Caco-2 (cell line): ENCODE measurements at regions not wholly inside any gene's neighbourhood (a gene's known extent, or its start where the extent isn't known, plus 50 kb on each side); places are given as distances from the start of the nearest gene placed in this dataset.
"Not testable (repeated sequence)": the region's sequence is repeated elsewhere in the genome, so short reads cannot be mapped to it uniquely, and the experiment has no call there.

ENCODE experiments used
- BruUV-seq: library from RNA; stranded (reverse); fragments of 400-500 nt; replicated peaks from 2 replicates; lab custom pipeline; 2021; lab: Mats Ljungman, UMichigan
- CTCF ChIA-PET: fragments of 300-600 bp; sonication (Branson Sonifier 250); formaldehyde crosslinking; loops from one replicate; lab custom pipeline; 2022; ENCODE audit warnings: antibody characterized with exemption; lab: Charles Lee
- POLR2A ChIA-PET: fragments of 300-600 bp; sonication (Branson Sonifier 250); formaldehyde crosslinking; loops from one replicate; lab custom pipeline; 2022; ENCODE audit warnings: antibody characterized with exemption; lab: Charles Lee
- DNase-seq, 2 experiments: peaks; one replicate each; pipeline versions ENCODE4 v3.0.0 to v3.0.0-alpha.2; 2020 to 2022
- H3K27me3 ChIP-seq: replicated peaks from 2 replicates; pipeline ENCODE4 v1.6.0; 2011; ENCODE audit warnings: low read length; ENCODE audit not compliant: control insufficient read depth, insufficient read depth
- H3K36me3 ChIP-seq: 2 replicates; pipeline ENCODE4 v1.5.1; 2011; ENCODE audit warnings: low read length; ENCODE audit not compliant: control insufficient read depth, insufficient read depth
- H3K4me1 ChIP-seq: fragments of 250-450 bp; sonication (Bioruptor Pico); 2 replicates; pipeline ENCODE4 v1.5.1; 2020; ENCODE audit warnings: mild to moderate bottlenecking
- H3K4me3 ChIP-seq: 2 replicates; pipeline ENCODE4 v1.5.1; 2011; ENCODE audit warnings: low read depth, mild to moderate bottlenecking, control low read depth, low read length
- H3K9me3 ChIP-seq: fragments of 250-450 bp; sonication (Bioruptor Pico); 2 replicates; pipeline ENCODE4 v1.5.1; 2020; ENCODE audit warnings: mild to moderate bottlenecking, moderate library complexity
- H3K27ac Mint-ChIP-seq: one replicate; pipeline ENCODE4 v1.8.0; 2022; ENCODE audit warnings: mixed read lengths; ENCODE audit not compliant: unreplicated experiment
- H3K27me3 Mint-ChIP-seq: one replicate; pipeline ENCODE4 v1.8.0; 2022; ENCODE audit warnings: mixed read lengths; ENCODE audit not compliant: insufficient read depth, unreplicated experiment
- H3K36me3 Mint-ChIP-seq: one replicate; pipeline ENCODE4 v1.8.0; 2022; ENCODE audit warnings: mild to moderate bottlenecking, mixed read lengths; ENCODE audit not compliant: insufficient read depth, unreplicated experiment
- H3K4me1 Mint-ChIP-seq: one replicate; pipeline ENCODE4 v1.8.0; 2022; ENCODE audit warnings: low read depth, mixed read lengths; ENCODE audit not compliant: unreplicated experiment
- H3K4me3 Mint-ChIP-seq: one replicate; pipeline ENCODE4 v1.8.0; 2022; ENCODE audit warnings: mild to moderate bottlenecking, moderate library complexity, mixed read lengths; ENCODE audit not compliant: unreplicated experiment
- H3K9me3 Mint-ChIP-seq: one replicate; pipeline ENCODE4 v1.8.0; 2022; ENCODE audit warnings: mixed read lengths; ENCODE audit not compliant: unreplicated experiment
- intact Hi-C: fragments of 100-400 bp; cut with micrococcal nuclease; formaldehyde crosslinking; loops from one replicate; pipeline ENCODE4 v1.10.0; 2022; ENCODE audit not compliant: unreplicated experiment
- TF ChIP-seq, protein P1 (sequence below), 2 experiments: fragments of 200-600 bp in 1 of 2; IDR thresholded peaks; 1 replicate in 1 of 2; 2 replicates in 1 of 2; pipeline versions ENCODE4 v1.5.1 to v1.8.0; 2011 to 2022; ENCODE audit warnings: antibody characterized with exemption in 1 of 2, control low read depth in 1 of 2, inconsistent platforms in 1 of 2, low read depth in 1 of 2, low read length in 1 of 2, mild to moderate bottlenecking in 1 of 2, moderate library complexity in 1 of 2; ENCODE audit not compliant: insufficient read depth in 1 of 2, severe bottlenecking in 1 of 2, unreplicated experiment in 1 of 2

DNA sequence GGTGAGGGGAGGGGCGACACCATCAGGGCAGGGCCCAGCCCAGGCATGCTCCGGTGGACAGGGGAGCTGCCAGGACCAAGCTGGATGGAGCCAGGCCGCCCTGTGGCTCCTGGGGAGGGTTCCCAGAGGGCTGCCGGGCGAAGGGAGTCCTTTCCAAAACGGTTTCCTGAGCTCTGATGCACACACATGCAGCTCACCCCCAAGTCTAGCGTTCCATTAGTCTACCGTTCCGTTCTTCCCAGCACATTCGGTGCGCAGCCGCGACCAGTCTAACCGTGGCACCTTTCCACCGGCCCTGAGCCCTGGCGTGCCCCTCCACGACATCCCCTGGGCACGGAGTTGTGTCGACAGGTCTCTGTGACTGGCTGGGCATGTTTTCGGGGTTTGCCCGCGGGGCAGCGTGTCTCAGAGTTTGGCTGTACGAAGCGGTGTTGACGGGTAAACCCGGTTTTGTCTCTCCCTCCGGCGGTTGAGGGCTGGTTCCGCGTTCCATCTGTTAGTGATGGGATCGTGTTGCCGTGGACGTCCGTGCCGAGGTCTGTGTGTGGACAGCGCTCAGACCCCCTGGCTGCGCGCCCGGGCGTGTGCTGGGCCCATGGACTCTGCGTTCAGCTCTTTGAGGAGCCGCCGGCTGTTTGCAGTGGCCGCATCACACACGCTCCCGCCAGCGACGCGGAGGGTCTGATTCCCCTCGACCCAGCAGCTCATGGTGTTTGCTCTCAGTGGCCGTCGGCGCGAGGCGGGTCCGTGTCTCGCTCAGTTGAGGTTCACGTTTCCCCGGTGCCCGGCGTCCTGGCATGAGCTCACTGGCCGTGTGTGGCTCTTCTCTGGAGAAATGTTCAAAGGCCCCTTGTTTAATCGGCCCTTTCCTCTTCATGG is 121.2 kb downstream of the IGLL1 start:
- intact Hi-C loops = no loop called here
- Histone ChIP-seq H3K36me3 (no peaks in the 10 kb centered on the region), H3K4me3 (no peak overlapping the region), H3K4me1 (no peaks in the 10 kb centered on the region), H3K9me3 (no peaks in the 10 kb centered on the region), H3K27me3 (no peaks in the 10 kb centered on the region)
- no peak for DNase-seq
- BruUV-seq = no TSS peak
- Mint-ChIP-seq H3K27ac (no peak overlapping the region), H3K9me3 (no peaks in the 10 kb centered on the region), H3K27me3 (no peaks in the 10 kb centered on the region), H3K4me3 (no peak overlapping the region), H3K36me3 (peaks cover 6% of the 10 kb centered on the region), H3K4me1 (no peaks in the 10 kb centered on the region)
- CTCF ChIA-PET = no interaction called here
- POLR2A ChIA-PET = no interaction called here
- TF ChIP-seq, protein P1, sequence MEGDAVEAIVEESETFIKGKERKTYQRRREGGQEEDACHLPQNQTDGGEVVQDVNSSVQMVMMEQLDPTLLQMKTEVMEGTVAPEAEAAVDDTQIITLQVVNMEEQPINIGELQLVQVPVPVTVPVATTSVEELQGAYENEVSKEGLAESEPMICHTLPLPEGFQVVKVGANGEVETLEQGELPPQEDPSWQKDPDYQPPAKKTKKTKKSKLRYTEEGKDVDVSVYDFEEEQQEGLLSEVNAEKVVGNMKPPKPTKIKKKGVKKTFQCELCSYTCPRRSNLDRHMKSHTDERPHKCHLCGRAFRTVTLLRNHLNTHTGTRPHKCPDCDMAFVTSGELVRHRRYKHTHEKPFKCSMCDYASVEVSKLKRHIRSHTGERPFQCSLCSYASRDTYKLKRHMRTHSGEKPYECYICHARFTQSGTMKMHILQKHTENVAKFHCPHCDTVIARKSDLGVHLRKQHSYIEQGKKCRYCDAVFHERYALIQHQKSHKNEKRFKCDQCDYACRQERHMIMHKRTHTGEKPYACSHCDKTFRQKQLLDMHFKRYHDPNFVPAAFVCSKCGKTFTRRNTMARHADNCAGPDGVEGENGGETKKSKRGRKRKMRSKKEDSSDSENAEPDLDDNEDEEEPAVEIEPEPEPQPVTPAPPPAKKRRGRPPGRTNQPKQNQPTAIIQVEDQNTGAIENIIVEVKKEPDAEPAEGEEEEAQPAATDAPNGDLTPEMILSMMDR (IDR thresholded peaks at IDR 0.05; ENCODE audit: insufficient read depth in 1 of 2, low read depth in 1 of 2, low read length in 1 of 2, severe bottlenecking in 1 of 2, unreplicated experiment in 1 of 2) = no peak

DNA sequence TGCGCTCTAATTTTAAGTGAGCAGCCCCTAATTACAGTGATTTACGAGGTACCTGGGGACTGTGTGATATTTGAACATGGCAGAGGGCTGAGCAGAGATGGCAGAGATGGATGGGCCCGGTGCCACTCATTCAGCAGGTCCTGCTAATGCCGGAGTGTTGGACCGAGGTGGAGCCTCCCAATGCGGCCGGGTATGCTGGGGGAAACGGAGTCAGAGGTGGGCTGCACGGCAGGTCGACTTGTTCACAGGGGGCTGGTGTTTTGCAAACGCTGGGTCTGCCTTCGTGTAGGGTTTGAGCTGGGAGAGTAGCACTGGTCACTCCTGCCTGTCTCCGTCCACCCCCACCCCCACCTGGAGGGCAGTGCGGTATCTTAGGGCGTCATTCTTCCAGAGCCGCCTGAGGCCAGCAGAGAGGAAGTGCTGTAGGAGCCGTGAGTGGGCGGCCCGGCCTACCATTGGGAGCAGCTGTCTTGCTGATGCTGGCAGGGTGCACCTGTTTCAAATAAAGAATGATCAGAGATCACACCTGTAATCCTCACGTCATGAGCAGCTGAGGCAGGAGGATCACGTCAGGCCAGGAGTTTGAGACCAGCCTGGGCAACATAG is 122.6 kb downstream of the IGLL1 start:
- no TSS peak for BruUV-seq
- Histone ChIP-seq H3K4me3 (no peak overlapping the region), H3K9me3 (no peaks in the 10 kb centered on the region), H3K36me3 (no peaks in the 10 kb centered on the region), H3K4me1 (no peaks in the 10 kb centered on the region), H3K27me3 (no peaks in the 10 kb centered on the region)
- H3K4me1 Mint-ChIP-seq = no peaks in the 10 kb centered on the region
- H3K9me3 Mint-ChIP-seq = no peaks in the 10 kb centered on the region
- intact Hi-C loops = no loop called here
- peaks cover 6% of the 10 kb centered on the region for H3K36me3 Mint-ChIP-seq
- no peak for DNase-seq
- no peaks in the 10 kb centered on the region for H3K27me3 Mint-ChIP-seq
- ChIA-PET CTCF (interaction anchor here (0.5 kb wide), 1 partner anchor 1866 kb away, joined by 3 read pairs; no protein-coding TSS in a partner anchor), POLR2A (no interaction called here)
- TF ChIP-seq, protein P1 (IDR thresholded peaks at IDR 0.05; ENCODE audit: insufficient read depth in 1 of 2, low read depth in 1 of 2, low read length in 1 of 2, severe bottlenecking in 1 of 2, unreplicated experiment in 1 of 2) = no peak
- no peak overlapping the region for H3K4me3 Mint-ChIP-seq
- no peak overlapping the region for H3K27ac Mint-ChIP-seq

DNA sequence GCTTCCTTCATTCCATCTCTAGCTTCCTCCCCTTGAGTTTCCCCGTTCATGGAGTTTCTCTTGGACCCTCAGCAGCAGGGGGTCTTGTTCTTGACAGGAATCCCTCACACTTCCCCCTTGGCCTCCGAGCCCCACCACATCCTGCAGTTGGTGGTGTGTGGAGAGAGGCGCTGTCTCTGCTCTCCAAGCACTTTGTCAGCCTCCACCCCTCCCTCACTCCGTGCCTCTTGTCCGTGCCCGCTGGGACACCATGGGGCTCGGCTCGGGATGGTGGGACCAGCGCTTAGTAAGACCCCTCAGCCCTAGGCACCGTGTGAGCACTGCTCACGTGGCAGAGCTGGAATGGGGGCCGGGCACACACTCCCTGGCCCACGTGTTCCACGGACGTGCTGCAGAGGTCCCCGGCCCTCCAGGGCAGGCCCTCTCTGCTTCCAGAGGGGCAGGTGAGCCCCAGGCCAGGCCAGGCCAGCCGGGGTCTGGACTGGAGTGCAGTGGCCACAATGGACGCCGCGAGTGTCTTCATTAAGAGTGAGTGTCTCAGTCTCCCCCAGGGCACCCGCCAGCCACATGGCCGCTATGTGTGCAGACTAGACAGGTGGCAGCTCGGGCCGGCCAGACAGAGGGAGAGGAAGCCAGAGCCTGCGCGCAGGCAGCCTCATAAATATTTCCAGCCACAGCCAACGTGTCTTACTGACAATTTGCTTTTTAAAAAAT is 123.3 kb downstream of the IGLL1 start:
- H3K27me3 Mint-ChIP-seq, H3K4me3 Mint-ChIP-seq, H3K27me3 ChIP-seq, DNase-seq, H3K4me1 ChIP-seq, POLR2A ChIA-PET, H3K9me3 Mint-ChIP-seq, H3K36me3 Mint-ChIP-seq, CTCF ChIA-PET, H3K4me3 ChIP-seq, H3K36me3 ChIP-seq, H3K4me1 Mint-ChIP-seq, H3K9me3 ChIP-seq, H3K27ac Mint-ChIP-seq, BruUV-seq, intact Hi-C loops: not testable (repeated sequence)

DNA sequence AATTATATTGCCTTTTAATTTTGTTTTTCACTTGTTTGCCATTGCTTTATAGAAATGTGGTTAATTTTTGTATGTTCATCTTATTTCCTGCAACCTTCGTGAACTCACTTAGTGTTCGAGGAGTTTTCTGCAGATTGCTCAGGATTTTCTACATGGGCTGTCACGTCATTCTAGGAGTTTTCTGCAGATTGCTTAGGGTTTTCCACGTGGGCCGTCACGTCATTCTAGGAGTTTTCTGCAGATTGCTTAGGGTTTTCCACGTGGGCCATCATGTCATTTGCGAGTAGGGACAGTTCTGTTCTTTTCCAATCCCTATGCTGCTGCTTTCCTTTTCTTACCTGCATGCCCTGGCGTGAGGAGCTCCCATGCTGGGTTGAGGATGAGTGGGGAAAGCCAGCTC is 125.7 kb downstream of the IGLL1 start:
- H3K36me3 ChIP-seq, H3K36me3 Mint-ChIP-seq, CTCF ChIA-PET, H3K9me3 Mint-ChIP-seq, H3K4me3 Mint-ChIP-seq, H3K27ac Mint-ChIP-seq, intact Hi-C loops, H3K4me1 Mint-ChIP-seq, H3K27me3 ChIP-seq, H3K4me1 ChIP-seq, H3K27me3 Mint-ChIP-seq, POLR2A ChIA-PET, H3K9me3 ChIP-seq, H3K4me3 ChIP-seq, BruUV-seq, DNase-seq: not testable (repeated sequence)
